Fibroblast of lung (primary cell): ENCODE measurements at regions not wholly inside any gene's neighbourhood (a gene's known extent, or its start where the extent isn't known, plus 50 kb on each side); places are given as distances from the start of the nearest gene placed in this dataset.

Experiments
- DNase-seq, 2 donors: peaks; one replicate each; pipeline versions ENCODE4 v3.0.0 to v3.0.0-alpha.2; 2010; ENCODE audit warnings: low read depth in 2 of 2
- H2AFZ ChIP-seq: 2 replicates; pipeline ENCODE4 v1.5.1; 2012; ENCODE audit warnings: low read length, control low read depth, inconsistent platforms
- H3K27ac ChIP-seq: 2 replicates; pipeline ENCODE4 v1.5.1; 2011; ENCODE audit warnings: low read length, control low read depth; ENCODE audit not compliant: insufficient read depth
- H3K27me3 ChIP-seq: 2 replicates; pipeline ENCODE4 v1.5.1; 2011; ENCODE audit warnings: mild to moderate bottlenecking, low read length; ENCODE audit not compliant: control insufficient read depth, insufficient read depth
- H3K36me3 ChIP-seq: 2 replicates; pipeline ENCODE4 v1.5.1; 2011; ENCODE audit warnings: low read length; ENCODE audit not compliant: control insufficient read depth, insufficient read depth
- H3K4me1 ChIP-seq: 2 replicates; pipeline ENCODE4 v1.5.1; 2011; ENCODE audit warnings: low read length; ENCODE audit not compliant: control insufficient read depth, insufficient read depth; ENCODE audit errors: extremely low read depth
- H3K4me2 ChIP-seq: 2 replicates; pipeline ENCODE4 v1.5.1; 2011; ENCODE audit warnings: low read length, control low read depth; ENCODE audit not compliant: insufficient read depth; ENCODE audit errors: extremely low read depth
- H3K4me3 ChIP-seq, 4 experiments: fragments of 200-600 bp in 1 of 4; sonication (generic) in 1 of 4; replicated peaks in 1 of 4; 2 replicates each; pipeline ENCODE4 v1.5.1; 2011 to 2016; ENCODE audit warnings: low read length in 4 of 4, low read depth in 3 of 4, mild to moderate bottlenecking in 3 of 4, control low read depth in 2 of 4, inconsistent platforms in 1 of 4, mixed read lengths in 1 of 4; ENCODE audit not compliant: insufficient read depth in 1 of 4; ENCODE audit errors: control extremely low read depth in 1 of 4
- H3K79me2 ChIP-seq: 2 replicates; pipeline ENCODE4 v1.5.1; 2012; ENCODE audit warnings: mild to moderate bottlenecking, low read length, inconsistent platforms; ENCODE audit not compliant: control insufficient read depth, insufficient read depth
- H3K9ac ChIP-seq: 2 replicates; pipeline ENCODE4 v1.5.1; 2011; ENCODE audit warnings: mild to moderate bottlenecking, low read length, control low read depth; ENCODE audit not compliant: insufficient read depth
- H3K9me3 ChIP-seq: 2 replicates; pipeline ENCODE4 v1.5.1; 2012; ENCODE audit warnings: low read depth, low read length; ENCODE audit not compliant: control insufficient read depth, insufficient read depth
- H4K20me1 ChIP-seq: 2 replicates; pipeline ENCODE4 v1.5.1; 2011; ENCODE audit warnings: low read length; ENCODE audit not compliant: control insufficient read depth, insufficient read depth; ENCODE audit errors: extremely low read depth
- EZH2 ChIP-seq: IDR thresholded peaks from 2 replicates; pipeline ENCODE4 v1.5.1; 2012; ENCODE audit warnings: low read length, control low read depth, mild to moderate bottlenecking; ENCODE audit errors: missing control alignments
- TF ChIP-seq, protein P1 (sequence below), 2 donors: IDR thresholded peaks in 1 of 2; conservative IDR thresholded peaks in 1 of 2; 1 replicate in 1 of 2; 2 replicates in 1 of 2; pipeline ENCODE4 v1.5.1; 2011 to 2012; ENCODE audit warnings: low read length in 2 of 2, control low read depth in 1 of 2, inconsistent platforms in 1 of 2, low read depth in 1 of 2, mild to moderate bottlenecking in 1 of 2

DNA sequence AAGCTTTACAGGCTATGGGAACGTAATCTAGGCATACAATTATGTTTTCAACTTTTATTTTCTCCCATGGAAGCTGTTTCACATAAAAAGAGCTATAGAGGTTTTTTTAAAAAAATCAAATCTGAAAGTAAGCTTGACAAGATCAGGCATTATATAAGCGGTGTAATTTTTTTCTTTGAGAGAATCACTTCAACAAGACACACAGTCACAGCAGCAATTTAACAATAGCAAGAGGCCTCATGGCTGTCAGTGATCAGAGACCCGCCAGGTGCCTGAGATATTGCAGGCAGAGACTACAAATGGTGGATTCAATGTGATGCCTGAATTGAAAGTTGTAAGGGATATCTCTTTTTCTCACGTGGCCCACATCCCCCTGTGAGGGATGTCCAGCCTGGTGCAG, 270.5 kb upstream of the TBC1D5 start:
- Histone ChIP-seq H3K27me3 (no peaks in the 10 kb centered on the region), H3K79me2 (no peaks in the 10 kb centered on the region), H3K9me3 (no peaks in the 10 kb centered on the region), H4K20me1 (no peaks in the 10 kb centered on the region), H3K36me3 (no peaks in the 10 kb centered on the region), H2AFZ (no peak overlapping the region), H3K27ac (no peak overlapping the region), H3K4me2 (no peak overlapping the region), H3K4me3 (no peak overlapping the region), H3K9ac (no peak overlapping the region), H3K4me1 (no peaks in the 10 kb centered on the region)
- TF ChIP-seq, protein P1, sequence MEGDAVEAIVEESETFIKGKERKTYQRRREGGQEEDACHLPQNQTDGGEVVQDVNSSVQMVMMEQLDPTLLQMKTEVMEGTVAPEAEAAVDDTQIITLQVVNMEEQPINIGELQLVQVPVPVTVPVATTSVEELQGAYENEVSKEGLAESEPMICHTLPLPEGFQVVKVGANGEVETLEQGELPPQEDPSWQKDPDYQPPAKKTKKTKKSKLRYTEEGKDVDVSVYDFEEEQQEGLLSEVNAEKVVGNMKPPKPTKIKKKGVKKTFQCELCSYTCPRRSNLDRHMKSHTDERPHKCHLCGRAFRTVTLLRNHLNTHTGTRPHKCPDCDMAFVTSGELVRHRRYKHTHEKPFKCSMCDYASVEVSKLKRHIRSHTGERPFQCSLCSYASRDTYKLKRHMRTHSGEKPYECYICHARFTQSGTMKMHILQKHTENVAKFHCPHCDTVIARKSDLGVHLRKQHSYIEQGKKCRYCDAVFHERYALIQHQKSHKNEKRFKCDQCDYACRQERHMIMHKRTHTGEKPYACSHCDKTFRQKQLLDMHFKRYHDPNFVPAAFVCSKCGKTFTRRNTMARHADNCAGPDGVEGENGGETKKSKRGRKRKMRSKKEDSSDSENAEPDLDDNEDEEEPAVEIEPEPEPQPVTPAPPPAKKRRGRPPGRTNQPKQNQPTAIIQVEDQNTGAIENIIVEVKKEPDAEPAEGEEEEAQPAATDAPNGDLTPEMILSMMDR (conservative IDR thresholded peaks at IDR 0.05 in 1 of 2, IDR thresholded peaks at IDR 0.05 in 1 of 2; ENCODE audit: low read depth in 1 of 2, low read length in 2 of 2), result no peak
- no peak for TF ChIP-seq EZH2
- no peak for DNase-seq

DNA sequence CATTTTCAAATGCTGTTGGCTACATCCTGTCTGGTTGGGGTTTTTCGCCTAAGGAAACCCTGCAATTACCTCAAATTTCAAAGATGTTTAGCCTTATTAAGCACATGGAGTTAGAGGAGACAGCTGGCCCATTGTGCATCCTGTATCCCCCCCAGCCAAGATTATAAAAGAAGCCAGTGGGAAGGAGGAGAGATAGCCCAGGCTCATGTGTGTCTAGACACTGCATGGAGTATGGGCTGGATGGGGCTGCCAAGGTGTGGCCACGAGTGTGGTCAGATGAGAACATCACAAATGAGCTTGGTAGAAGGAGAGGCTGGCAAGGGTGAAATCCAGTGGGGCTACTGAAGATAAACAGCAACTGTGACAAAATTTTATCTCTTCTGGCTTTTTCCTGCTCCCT, 270.0 kb upstream of the TBC1D5 start:
- Histone ChIP-seq H3K79me2 (no peaks in the 10 kb centered on the region), H3K4me3 (no peak overlapping the region), H4K20me1 (no peaks in the 10 kb centered on the region), H3K27me3 (no peaks in the 10 kb centered on the region), H2AFZ (no peak overlapping the region), H3K4me2 (no peak overlapping the region), H3K4me1 (no peaks in the 10 kb centered on the region), H3K36me3 (no peaks in the 10 kb centered on the region), H3K9me3 (no peaks in the 10 kb centered on the region), H3K9ac (no peak overlapping the region), H3K27ac (no peak overlapping the region)
- no peak for TF ChIP-seq EZH2
- TF ChIP-seq, protein P1 (conservative IDR thresholded peaks at IDR 0.05 in 1 of 2, IDR thresholded peaks at IDR 0.05 in 1 of 2; ENCODE audit: low read depth in 1 of 2, low read length in 2 of 2), result no peak
- DNase-seq, result no peak

DNA sequence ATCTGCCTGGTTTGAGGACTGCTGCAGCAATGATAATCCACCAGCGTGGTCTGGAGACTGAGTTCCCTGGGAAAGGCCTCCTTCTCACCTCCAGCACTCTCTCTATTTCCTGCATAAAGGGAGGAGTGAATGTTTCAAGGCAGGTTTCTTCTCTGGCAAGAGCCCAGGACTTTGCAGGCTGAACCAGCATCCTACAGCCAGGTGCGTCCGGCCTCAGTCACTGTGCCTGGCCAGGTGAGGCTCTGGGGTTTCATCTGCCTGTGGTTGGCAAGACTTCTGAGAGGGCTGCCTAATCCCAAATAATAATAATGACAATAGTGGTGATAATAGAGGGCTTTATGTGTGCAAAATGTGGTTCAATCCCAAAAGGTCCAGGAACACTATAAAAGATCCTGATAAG, 269.0 kb upstream of the TBC1D5 start:
- Histone ChIP-seq H3K79me2 (no peaks in the 10 kb centered on the region), H3K9ac (no peak overlapping the region), H4K20me1 (no peaks in the 10 kb centered on the region), H3K4me2 (no peak overlapping the region), H3K27me3 (no peaks in the 10 kb centered on the region), H2AFZ (no peak overlapping the region), H3K4me3 (no peak overlapping the region), H3K9me3 (no peaks in the 10 kb centered on the region), H3K27ac (no peak overlapping the region), H3K4me1 (no peaks in the 10 kb centered on the region), H3K36me3 (no peaks in the 10 kb centered on the region)
- TF ChIP-seq EZH2, result no peak
- TF ChIP-seq, protein P1 (conservative IDR thresholded peaks at IDR 0.05 in 1 of 2, IDR thresholded peaks at IDR 0.05 in 1 of 2; ENCODE audit: low read depth in 1 of 2, low read length in 2 of 2), result no peak
- DNase-seq, result no peak
